ENCODE measurements at regions not wholly inside any gene's neighbourhood (a gene's known extent, or its start where the extent isn't known, plus 50 kb on each side); places are given as distances from the start of the nearest gene placed in this dataset.

GRCh38 chr18:49650426-49650891 is 88.6 kb downstream of the LIPG start:
- DNase-seq (ENCODE audit: low spot score), result no peak
- TF ChIP-seq CTCF (IDR thresholded peaks at IDR 0.05; ENCODE audit: extremely low read depth, missing control alignments), result no peak

- DNase-seq (ENCODE audit: low spot score), result no peak
- TF ChIP-seq CTCF (IDR thresholded peaks at IDR 0.05; ENCODE audit: extremely low read depth, missing control alignments), result no peak
These were observed 87.0 kb downstream of the LIPG start for GRCh38 chr18:49648811-49649210.
